ENCODE measurements at regions not wholly inside any gene's neighbourhood (a gene's known extent, or its start where the extent isn't known, plus 50 kb on each side); places are given as distances from the start of the nearest gene placed in this dataset.
"Not testable (repeated sequence)": the region's sequence is repeated elsewhere in the genome, so short reads cannot be mapped to it uniquely, and the experiment has no call there.

GRCh38 chr9:38498551-38498950 is 74.3 kb upstream of the IGFBPL1 start:
- in situ Hi-C loops (cut with MboI); H3K9ac ChIP-seq (ENCODE audit: control insufficient read depth, insufficient read depth, low read length); H3K79me2 ChIP-seq (ENCODE audit: control insufficient read depth, insufficient read depth, low read length); H4K20me1 ChIP-seq (ENCODE audit: control insufficient read depth, insufficient read depth); FAIRE-seq; intact Hi-C loops (cut with micrococcal nuclease; ENCODE audit: unreplicated experiment); DNase-seq (ENCODE audit: low read depth, low spot score); SMC1A ChIA-PET (ENCODE audit: uncharacterized antibody, unreplicated experiment); POLR2A ChIA-PET; H3K4me1 ChIP-seq (ENCODE audit: control insufficient read depth, insufficient read depth, low read length); H3K4me2 ChIP-seq (ENCODE audit: control insufficient read depth, insufficient read depth); H2AFZ ChIP-seq (ENCODE audit: control insufficient read depth, low read depth, low read length); RAD21 ChIA-PET (ENCODE audit: unreplicated experiment); H3K9me3 ChIP-seq (replicated peaks; ENCODE audit: control insufficient read depth, insufficient read depth, low read length); H3K36me3 ChIP-seq (ENCODE audit: control insufficient read depth in 2 of 2, insufficient read depth in 2 of 2, low read length in 1 of 2); CTCF ChIA-PET; H3K4me3 ChIP-seq; BruUV-seq (replicated peaks); H3K27me3 ChIP-seq (replicated peaks in 1 of 2; ENCODE audit: control insufficient read depth in 2 of 2, insufficient read depth in 2 of 2, low read length in 1 of 2); H3K27ac ChIP-seq (ENCODE audit: control insufficient read depth, insufficient read depth); ATAC-seq: not testable (repeated sequence)
- 0% methylated on average over 2 of the region's 2 CpGs for WGBS (ENCODE audit: insufficient coverage, insufficient replicate concordance, low lambda C conversion rate, missing lambda C conversion rate)

DNA sequence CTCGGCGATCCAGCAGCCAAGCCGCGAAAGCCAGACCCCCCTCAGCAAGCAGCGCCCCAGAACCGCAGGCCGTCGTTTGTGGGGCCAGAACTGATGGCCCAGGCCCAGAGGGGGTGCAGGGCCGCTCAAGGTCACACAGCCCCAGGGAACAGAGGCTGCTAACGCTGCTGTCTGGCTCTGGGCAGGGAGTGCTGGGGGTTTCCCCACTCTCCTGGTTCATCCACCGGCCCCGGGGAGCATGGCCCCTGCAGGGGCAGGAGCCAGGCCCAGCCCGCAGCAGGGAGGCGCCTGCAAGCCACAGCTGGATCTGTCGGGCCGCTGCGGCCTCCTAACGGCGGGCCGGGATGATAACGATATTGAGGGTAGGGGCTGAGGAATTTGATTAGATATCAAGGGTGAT is 64.8 kb upstream of the IGFBPL1 start:
- ATAC-seq = no peak
- H3K27ac ChIP-seq (ENCODE audit: control insufficient read depth, insufficient read depth) = no peak overlapping the region
- no peak overlapping the region for H3K9ac ChIP-seq (ENCODE audit: control insufficient read depth, insufficient read depth, low read length)
- no peaks in the 10 kb centered on the region for H4K20me1 ChIP-seq (ENCODE audit: control insufficient read depth, insufficient read depth)
- no peak overlapping the region for H2AFZ ChIP-seq (ENCODE audit: control insufficient read depth, low read depth, low read length)
- H3K79me2 ChIP-seq (ENCODE audit: control insufficient read depth, insufficient read depth, low read length) = no peaks in the 10 kb centered on the region
- H3K27me3 ChIP-seq (replicated peaks in 1 of 2; ENCODE audit: control insufficient read depth in 2 of 2, insufficient read depth in 2 of 2, low read length in 1 of 2) = no peaks in the 10 kb centered on the region
- SMC1A ChIA-PET (ENCODE audit: uncharacterized antibody, unreplicated experiment) = no interaction called here
- WGBS (ENCODE audit: insufficient coverage, insufficient replicate concordance, low lambda C conversion rate, missing lambda C conversion rate) = 71% methylated on average over 19 of the region's 21 CpGs
- intact Hi-C loops (cut with micrococcal nuclease; ENCODE audit: unreplicated experiment) (no loop called here), in situ Hi-C loops (cut with MboI) (no loop called here)
- no TSS peak for BruUV-seq (replicated peaks)
- H3K4me3 ChIP-seq = no peak overlapping the region
- RAD21 ChIA-PET (ENCODE audit: unreplicated experiment) = no interaction called here
- no peak for DNase-seq (ENCODE audit: low read depth, low spot score)
- no peak overlapping the region for H3K4me2 ChIP-seq (ENCODE audit: control insufficient read depth, insufficient read depth)
- POLR2A ChIA-PET = no interaction called here
- H3K36me3 ChIP-seq (ENCODE audit: control insufficient read depth in 2 of 2, insufficient read depth in 2 of 2, low read length in 1 of 2) = no peaks in the 10 kb centered on the region
- CTCF ChIA-PET = no interaction called here
- no peaks in the 10 kb centered on the region for H3K4me1 ChIP-seq (ENCODE audit: control insufficient read depth, insufficient read depth, low read length)
- TF ChIP-seq MTA3 (IDR thresholded peaks at IDR 0.05; ENCODE audit: borderline replicate concordance, low read length) (no peak), SIX5 (IDR thresholded peaks at IDR 0.05; ENCODE audit: low read depth, low read length, severe bottlenecking) (no peak), FOXM1 (IDR thresholded peaks at IDR 0.05; ENCODE audit: low read depth, low read length) (no peak), SMAD5 (IDR thresholded peaks at IDR 0.05; ENCODE audit: low read depth) (no peak), RB1 (IDR thresholded peaks at IDR 0.05; ENCODE audit: borderline replicate concordance) (no peak), SIN3A (IDR thresholded peaks at IDR 0.05; ENCODE audit: low read depth, low read length) (no peak), CBFB (IDR thresholded peaks at IDR 0.05; ENCODE audit: low read depth) (no peak), SRF (IDR thresholded peaks at IDR 0.05; ENCODE audit: low read depth in 2 of 2, low read length in 2 of 2) (no peak)
- TF ChIP-seq, protein P1, sequence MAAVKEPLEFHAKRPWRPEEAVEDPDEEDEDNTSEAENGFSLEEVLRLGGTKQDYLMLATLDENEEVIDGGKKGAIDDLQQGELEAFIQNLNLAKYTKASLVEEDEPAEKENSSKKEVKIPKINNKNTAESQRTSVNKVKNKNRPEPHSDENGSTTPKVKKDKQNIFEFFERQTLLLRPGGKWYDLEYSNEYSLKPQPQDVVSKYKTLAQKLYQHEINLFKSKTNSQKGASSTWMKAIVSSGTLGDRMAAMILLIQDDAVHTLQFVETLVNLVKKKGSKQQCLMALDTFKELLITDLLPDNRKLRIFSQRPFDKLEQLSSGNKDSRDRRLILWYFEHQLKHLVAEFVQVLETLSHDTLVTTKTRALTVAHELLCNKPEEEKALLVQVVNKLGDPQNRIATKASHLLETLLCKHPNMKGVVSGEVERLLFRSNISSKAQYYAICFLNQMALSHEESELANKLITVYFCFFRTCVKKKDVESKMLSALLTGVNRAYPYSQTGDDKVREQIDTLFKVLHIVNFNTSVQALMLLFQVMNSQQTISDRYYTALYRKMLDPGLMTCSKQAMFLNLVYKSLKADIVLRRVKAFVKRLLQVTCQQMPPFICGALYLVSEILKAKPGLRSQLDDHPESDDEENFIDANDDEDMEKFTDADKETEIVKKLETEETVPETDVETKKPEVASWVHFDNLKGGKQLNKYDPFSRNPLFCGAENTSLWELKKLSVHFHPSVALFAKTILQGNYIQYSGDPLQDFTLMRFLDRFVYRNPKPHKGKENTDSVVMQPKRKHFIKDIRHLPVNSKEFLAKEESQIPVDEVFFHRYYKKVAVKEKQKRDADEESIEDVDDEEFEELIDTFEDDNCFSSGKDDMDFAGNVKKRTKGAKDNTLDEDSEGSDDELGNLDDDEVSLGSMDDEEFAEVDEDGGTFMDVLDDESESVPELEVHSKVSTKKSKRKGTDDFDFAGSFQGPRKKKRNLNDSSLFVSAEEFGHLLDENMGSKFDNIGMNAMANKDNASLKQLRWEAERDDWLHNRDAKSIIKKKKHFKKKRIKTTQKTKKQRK (IDR thresholded peaks at IDR 0.05; ENCODE audit: low read depth, low read length) = no peak
- no peak for FAIRE-seq
- H3K9me3 ChIP-seq (replicated peaks; ENCODE audit: control insufficient read depth, insufficient read depth, low read length) = no peaks in the 10 kb centered on the region

Data from GM12878 (cell line).